HG03442 (cell line): ENCODE measurements at regions not wholly inside any gene's neighbourhood (a gene's known extent, or its start where the extent isn't known, plus 50 kb on each side); places are given as distances from the start of the nearest gene placed in this dataset.

Experiments used
- ATAC-seq: cut with Tn5 transposase; IDR thresholded peaks from one replicate; pipeline ENCODE4 v1.9.1; 2021; ENCODE audit warnings: mild to moderate bottlenecking, moderate library complexity; ENCODE audit not compliant: unreplicated experiment

- ATAC-seq, result no peak
Observed at GRCh38 chr4:113849771-113850170, 88.2 kb upstream of the CAMK2D start.

DNA sequence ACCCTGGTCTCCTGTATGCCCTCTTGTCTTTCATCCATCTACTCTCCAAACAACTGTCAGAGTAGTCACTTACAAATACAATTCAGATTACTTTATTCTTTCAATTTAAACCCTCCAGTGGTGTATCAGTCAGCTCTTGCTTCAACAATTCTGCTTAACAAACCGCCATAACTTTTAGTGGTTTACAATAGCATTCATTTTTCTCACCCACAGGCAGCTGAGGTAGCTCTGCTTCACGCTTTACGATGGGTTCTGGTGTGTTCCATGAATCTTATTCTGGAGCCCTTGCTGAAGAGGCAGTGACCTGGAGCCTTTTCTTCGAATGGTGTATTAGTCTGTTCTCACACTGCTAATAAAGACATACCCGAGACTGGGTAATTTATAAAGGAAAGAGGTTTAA lies 86.2 kb upstream of the CAMK2D start:
- no peak for ATAC-seq

DNA sequence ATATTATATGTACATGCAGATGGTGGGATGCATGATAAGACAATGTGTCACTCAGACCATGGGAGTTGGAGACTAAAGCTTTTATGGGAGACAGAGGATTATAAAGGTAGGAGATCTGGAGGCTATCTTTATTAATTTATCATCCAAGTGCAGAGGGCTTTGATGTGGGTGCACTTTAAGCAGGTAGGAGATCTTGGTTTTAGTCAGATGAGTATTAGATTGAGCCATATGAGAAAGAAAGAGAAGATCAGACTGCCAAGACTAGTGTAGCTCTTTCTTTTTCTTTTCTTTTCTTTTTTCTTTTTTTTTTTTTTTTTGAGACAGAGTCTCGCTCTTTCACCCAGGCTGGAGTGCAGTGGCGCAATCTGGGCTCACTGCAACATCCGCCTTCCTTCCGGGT lies 84.9 kb upstream of the CAMK2D start:
- no peak for ATAC-seq

- ATAC-seq, result no peak
Observed at GRCh38 chr4:113845138-113845537, 83.6 kb upstream of the CAMK2D start.

GRCh38 chr4:113844369-113844768 lies 82.8 kb upstream of the CAMK2D start:
- ATAC-seq, result peak; percentile 77

- ATAC-seq, result no peak
Observed at GRCh38 chr4:113840861-113841260, 79.3 kb upstream of the CAMK2D start.

GRCh38 chr4:113838460-113838859 lies 76.9 kb upstream of the CAMK2D start:
- ATAC-seq, result no peak

- peak; percentile 99 for ATAC-seq
Observed at GRCh38 chr4:113837397-113837796, 75.9 kb upstream of the CAMK2D start.

DNA sequence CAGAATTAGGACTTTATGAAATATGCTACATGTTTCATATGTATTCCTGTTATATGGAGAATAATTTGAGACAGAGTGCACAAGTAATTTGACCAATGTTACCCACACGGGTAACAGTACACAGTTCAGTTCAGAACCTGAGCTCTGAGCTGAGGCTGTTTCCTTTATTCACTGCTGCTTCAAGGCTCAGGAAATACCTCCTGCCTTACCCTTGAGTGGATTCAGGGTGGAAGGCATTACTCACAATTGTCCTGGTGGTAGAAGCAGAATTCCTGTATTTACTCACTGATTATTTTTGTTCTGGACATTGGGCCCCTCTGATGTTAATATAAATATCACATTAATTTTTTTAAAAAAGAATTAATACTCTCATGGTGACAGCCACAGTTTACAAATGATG lies 73.5 kb upstream of the CAMK2D start:
- ATAC-seq, result no peak

DNA sequence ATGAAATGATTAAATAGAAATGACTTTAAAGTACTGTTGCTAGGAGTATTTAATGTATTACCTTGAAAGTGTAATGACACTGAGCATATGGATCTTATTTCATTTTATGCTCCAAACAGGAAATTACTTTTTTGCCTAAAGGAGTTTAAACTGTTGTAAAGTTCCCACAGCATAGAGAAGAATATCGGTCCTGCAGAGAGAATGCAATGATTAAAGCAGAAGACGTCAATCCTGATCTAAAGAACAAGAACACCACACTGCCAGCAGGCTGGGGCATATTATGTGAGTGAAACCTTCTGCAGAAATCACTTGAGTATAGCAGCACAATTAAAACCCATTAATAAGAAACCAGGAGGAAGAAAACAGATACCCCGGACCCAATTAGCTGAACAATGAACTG lies 72.8 kb upstream of the CAMK2D start:
- ATAC-seq, result no peak

DNA sequence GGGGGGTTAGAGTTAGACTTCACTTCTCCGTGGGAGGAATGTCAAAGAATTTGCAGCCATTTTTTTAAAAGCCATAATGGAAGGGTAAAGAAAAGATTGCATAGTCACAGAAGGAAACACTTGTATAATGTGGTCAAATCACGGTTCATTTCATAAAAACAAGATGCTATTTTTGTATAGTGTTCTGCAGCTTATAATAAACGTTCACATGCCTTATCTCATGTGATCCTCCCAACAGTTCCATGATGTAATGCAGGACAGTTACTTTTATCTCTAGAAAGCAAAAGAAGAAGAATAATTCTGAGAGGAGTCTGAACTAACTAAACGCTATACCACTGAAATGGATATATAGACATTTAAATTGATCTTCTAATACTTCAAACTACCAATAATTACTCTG lies 71.3 kb upstream of the CAMK2D start:
- no peak for ATAC-seq

DNA sequence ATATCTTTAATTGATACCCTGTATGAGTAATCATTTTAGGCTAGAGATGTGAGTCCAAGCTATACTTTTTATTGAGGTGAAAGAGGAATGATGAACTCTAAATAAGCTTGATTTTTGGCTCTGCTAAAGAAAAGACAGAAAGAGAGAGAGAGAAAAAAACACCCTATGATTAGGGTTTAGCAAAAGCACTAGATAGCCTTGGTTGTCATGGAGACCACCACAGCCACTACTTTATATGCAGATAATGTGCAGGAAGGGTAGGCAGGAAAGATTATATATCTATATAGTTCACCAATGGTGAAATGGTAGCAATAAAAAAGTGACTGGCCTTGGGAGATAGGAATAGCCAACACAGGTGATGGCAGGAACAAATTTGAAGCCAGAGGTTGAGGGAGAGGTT lies 69.9 kb upstream of the CAMK2D start:
- no peak for ATAC-seq

GRCh38 chr4:113828702-113829101 lies 67.2 kb upstream of the CAMK2D start:
- no peak for ATAC-seq

GRCh38 chr4:113827285-113827684 lies 65.7 kb upstream of the CAMK2D start:
- ATAC-seq, result no peak

DNA sequence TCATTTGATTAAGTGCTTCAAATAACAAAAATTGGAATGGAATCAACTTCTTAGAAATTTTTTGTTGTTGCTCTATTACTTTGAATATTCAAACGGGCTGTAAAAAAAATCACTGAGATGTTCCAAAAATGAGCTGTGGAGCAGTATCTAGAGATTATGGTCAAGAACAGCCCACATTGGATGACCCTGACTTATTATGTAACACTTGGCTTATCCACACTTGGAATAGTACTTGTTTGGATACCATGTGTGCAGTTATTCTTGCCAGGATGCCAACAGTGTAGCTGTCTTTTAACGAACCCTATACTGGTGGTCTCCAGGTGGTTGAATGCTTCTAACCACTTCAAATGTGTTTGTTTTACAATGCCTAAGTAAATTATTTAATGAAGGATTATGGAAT lies 64.9 kb upstream of the CAMK2D start:
- ATAC-seq, result no peak

DNA sequence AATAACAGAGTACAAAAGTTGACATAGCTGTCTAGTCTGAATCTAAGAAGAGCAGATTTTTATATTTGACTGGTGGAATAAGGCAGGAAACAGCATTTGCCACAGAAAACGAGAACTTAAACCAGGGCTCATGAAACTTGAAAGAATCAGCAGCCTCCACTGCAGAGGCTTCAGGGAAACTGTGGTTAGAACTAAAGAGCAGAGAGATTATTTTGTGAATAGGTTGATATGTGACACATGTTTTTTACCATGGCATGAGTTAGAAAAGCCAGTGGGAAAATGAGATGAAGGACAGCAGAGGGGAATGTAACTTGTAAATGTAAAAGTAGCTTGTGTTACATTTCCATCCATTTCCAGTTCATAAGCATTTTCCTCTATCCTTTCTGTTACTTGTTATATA lies 63.7 kb upstream of the CAMK2D start:
- ATAC-seq, result peak; percentile 54

DNA sequence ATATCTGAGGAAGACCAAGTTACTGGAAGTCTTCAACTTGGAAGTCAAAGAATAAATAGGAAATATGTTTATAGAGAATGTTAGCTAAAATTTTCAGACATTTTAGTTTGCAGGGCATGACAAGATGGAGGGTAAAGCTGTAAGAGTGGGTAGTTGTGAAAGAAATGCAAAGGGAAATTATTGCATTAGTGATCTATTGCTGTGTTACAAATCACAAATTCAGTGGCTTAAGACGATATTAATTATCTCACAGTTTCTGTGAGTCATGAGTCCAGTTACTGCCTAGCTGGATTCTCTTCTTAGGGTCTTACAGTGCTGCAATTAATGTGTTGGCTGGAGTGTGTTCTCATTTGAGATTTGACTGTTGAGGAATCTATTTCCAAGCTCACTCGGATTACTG lies 62.9 kb upstream of the CAMK2D start:
- ATAC-seq, result no peak

GRCh38 chr4:113823291-113823659 lies 61.7 kb upstream of the CAMK2D start:
- ATAC-seq, result peak; percentile 74

- ATAC-seq, result peak; percentile 75
Observed at GRCh38 chr4:113822555-113823290, 61.2 kb upstream of the CAMK2D start.

- no peak for ATAC-seq
Observed at GRCh38 chr4:113821856-113822255, 60.3 kb upstream of the CAMK2D start.

- ATAC-seq, result no peak
Observed at GRCh38 chr4:113820108-113820507, 58.6 kb upstream of the CAMK2D start.

GRCh38 chr4:113815826-113816225 lies 54.3 kb upstream of the CAMK2D start:
- ATAC-seq, result no peak

DNA sequence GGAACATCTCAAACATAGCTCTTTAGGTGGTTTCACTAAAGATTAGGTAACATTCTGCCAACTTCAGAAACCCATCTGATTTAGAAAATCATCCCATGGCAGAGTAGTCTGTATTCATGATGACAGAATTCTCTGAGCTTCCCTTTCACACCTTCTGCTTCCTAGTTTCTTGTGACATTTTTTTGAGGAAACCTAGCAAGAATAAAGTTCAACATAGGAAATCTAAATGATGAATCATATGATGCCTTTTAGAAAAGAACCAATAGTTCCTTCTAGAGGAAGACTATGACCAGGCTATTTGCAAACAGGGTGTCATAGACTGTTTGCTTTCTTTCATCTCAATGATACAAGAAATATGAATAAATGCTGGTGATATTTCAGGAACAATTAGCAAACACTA lies 49.8 kb upstream of the CAMK2D start:
- ATAC-seq, result no peak
